GM18498 (cell line): ENCODE measurements at regions not wholly inside any gene's neighbourhood (a gene's known extent, or its start where the extent isn't known, plus 50 kb on each side); places are given as distances from the start of the nearest gene placed in this dataset.
"Not testable (repeated sequence)": the region's sequence is repeated elsewhere in the genome, so short reads cannot be mapped to it uniquely, and the experiment has no call there.

Experiments used
- ATAC-seq: cut with Tn5 transposase; IDR thresholded peaks from one replicate; pipeline ENCODE4 v1.9.1; 2021; ENCODE audit warnings: mild to moderate bottlenecking, moderate library complexity; ENCODE audit not compliant: unreplicated experiment

GRCh38 chr4:173777921-173778320 is 247.9 kb upstream of the HAND2 start:
- no peak for ATAC-seq

- no peak for ATAC-seq
Measured at GRCh38 chr4:173777421-173777820, 247.4 kb upstream of the HAND2 start.

GRCh38 chr4:173769568-173769967 is 239.5 kb upstream of the HAND2 start:
- no peak for ATAC-seq

GRCh38 chr4:173767650-173768049 is 237.6 kb upstream of the HAND2 start:
- ATAC-seq: no peak

GRCh38 chr4:173766171-173766600 is 236.2 kb upstream of the HAND2 start:
- no peak for ATAC-seq

- no peak for ATAC-seq
Measured at GRCh38 chr4:173765751-173766150, 235.7 kb upstream of the HAND2 start.

- no peak for ATAC-seq
Measured at GRCh38 chr4:173763389-173763788, 233.4 kb upstream of the HAND2 start.

- no peak for ATAC-seq
Measured at GRCh38 chr4:173761938-173762337, 231.9 kb upstream of the HAND2 start.

- ATAC-seq: no peak
Measured at GRCh38 chr4:173761236-173761635, 231.2 kb upstream of the HAND2 start.

- ATAC-seq: no peak
Measured at GRCh38 chr4:173758132-173758531, 228.1 kb upstream of the HAND2 start.

- no peak for ATAC-seq
Measured at GRCh38 chr4:173753408-173753807, 223.4 kb upstream of the HAND2 start.

- no peak for ATAC-seq
Measured at GRCh38 chr4:173752610-173753230, 222.7 kb upstream of the HAND2 start.

GRCh38 chr4:173748353-173748752 is 218.3 kb upstream of the HAND2 start:
- ATAC-seq: no peak

GRCh38 chr4:173747537-173748257 is 217.7 kb upstream of the HAND2 start:
- ATAC-seq: no peak

- no peak for ATAC-seq
Measured at GRCh38 chr4:173746424-173746823, 216.4 kb upstream of the HAND2 start.

- no peak for ATAC-seq
Measured at GRCh38 chr4:173745765-173746164, 215.7 kb upstream of the HAND2 start.

GRCh38 chr4:173736840-173737239 is 206.8 kb upstream of the HAND2 start:
- ATAC-seq: no peak

- ATAC-seq: no peak
Measured at GRCh38 chr4:173735585-173735984, 205.6 kb upstream of the HAND2 start.

GRCh38 chr4:173735049-173735448 is 205.0 kb upstream of the HAND2 start:
- no peak for ATAC-seq

- no peak for ATAC-seq
Measured at GRCh38 chr4:173731257-173731656, 201.2 kb upstream of the HAND2 start.

- no peak for ATAC-seq
Measured at GRCh38 chr4:173722075-173722474, 192.0 kb upstream of the HAND2 start.

- ATAC-seq: not testable (repeated sequence)
Measured at GRCh38 chr4:173718504-173718903, 188.5 kb upstream of the HAND2 start.

- no peak for ATAC-seq
Measured at GRCh38 chr4:173717581-173717980, 187.6 kb upstream of the HAND2 start.
